ENCODE measurements at regions not wholly inside any gene's neighbourhood (a gene's known extent, or its start where the extent isn't known, plus 50 kb on each side); places are given as distances from the start of the nearest gene placed in this dataset.

DNA sequence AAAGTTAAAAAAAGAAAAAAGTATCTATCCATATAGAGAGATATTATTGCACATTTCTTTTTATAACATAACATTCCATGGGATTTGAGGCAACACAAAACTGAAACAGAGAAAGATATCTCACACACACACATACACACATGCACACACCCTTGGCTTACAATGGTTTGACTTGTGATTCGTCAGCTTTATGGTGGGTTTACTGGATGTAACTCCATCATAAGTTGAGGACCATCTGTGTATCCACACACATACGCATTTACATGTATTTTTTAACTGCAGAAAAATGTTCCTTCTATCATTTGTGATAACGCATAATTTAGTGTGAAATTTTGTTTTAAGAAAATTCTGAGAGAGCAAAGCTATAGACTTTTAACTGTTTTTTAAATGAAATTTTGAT is 74.2 kb upstream of the CDCA7L start:
- Histone ChIP-seq H2AFZ (ENCODE audit: low read depth, low read length) (no peak overlapping the region), H3K9me3 (ENCODE audit: low read length) (no peaks in the 10 kb centered on the region), H3K4me2 (ENCODE audit: low read length) (no peak overlapping the region), H4K20me1 (ENCODE audit: insufficient read depth) (no peaks in the 10 kb centered on the region), H3F3A (ENCODE audit: insufficient read depth, low read length, poor library complexity, severe bottlenecking) (no peaks in the 10 kb centered on the region), H3K27me3 (ENCODE audit: insufficient read depth, low read depth, low read length) (no peaks in the 10 kb centered on the region), H3K27ac (ENCODE audit: low read length) (no peak overlapping the region), H3K79me2 (replicated peaks; ENCODE audit: insufficient read depth, low read length) (no peaks in the 10 kb centered on the region), H3K4me3 (ENCODE audit: low read length) (no peak overlapping the region), H3K9me2 (ENCODE audit: insufficient read depth, low read length) (no peaks in the 10 kb centered on the region), H3K36me3 (ENCODE audit: insufficient read depth, low read length) (no peaks in the 10 kb centered on the region), H3K9ac (ENCODE audit: low read length) (no peak overlapping the region)
- TF ChIP-seq EP300 (conservative IDR thresholded peaks at IDR 0.05; ENCODE audit: poor library complexity, severe bottlenecking) (no peak), MXI1 (conservative IDR thresholded peaks at IDR 0.05; ENCODE audit: poor library complexity, severe bottlenecking) (no peak)

DNA sequence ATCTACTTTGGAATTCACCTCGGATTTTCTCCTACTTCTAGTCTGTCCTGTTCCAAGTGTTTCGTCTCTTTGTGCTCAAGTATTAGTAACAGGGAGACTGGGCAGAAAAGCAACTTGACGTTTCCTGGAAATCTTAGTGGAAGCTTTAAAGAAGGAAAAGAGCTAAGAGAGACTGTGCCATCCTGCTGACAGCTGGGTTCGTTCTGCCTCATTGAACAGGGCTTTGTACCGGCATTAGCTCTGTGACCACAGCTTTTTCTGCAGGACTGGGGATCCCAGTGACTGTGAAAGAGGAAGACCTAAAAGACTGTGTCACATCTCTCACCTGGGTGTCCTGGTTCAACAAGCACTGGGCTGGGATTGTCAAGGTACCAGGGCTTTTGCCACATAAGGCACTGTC is 70.8 kb upstream of the CDCA7L start:
- H3K9me3 ChIP-seq (ENCODE audit: low read length), result no peaks in the 10 kb centered on the region

More for the DNA sequence above, 70.8 kb upstream of the CDCA7L start:
- Histone ChIP-seq H3F3A (ENCODE audit: insufficient read depth, low read length, poor library complexity, severe bottlenecking) (no peaks in the 10 kb centered on the region), H3K36me3 (ENCODE audit: insufficient read depth, low read length) (no peaks in the 10 kb centered on the region), H3K9me2 (ENCODE audit: insufficient read depth, low read length) (no peaks in the 10 kb centered on the region), H2AFZ (ENCODE audit: low read depth, low read length) (no peak overlapping the region), H3K27ac (ENCODE audit: low read length) (no peak overlapping the region), H4K20me1 (ENCODE audit: insufficient read depth) (no peaks in the 10 kb centered on the region), H3K79me2 (replicated peaks; ENCODE audit: insufficient read depth, low read length) (no peaks in the 10 kb centered on the region), H3K9ac (ENCODE audit: low read length) (no peak overlapping the region), H3K4me2 (ENCODE audit: low read length) (no peak overlapping the region), H3K27me3 (ENCODE audit: insufficient read depth, low read depth, low read length) (no peaks in the 10 kb centered on the region), H3K4me3 (ENCODE audit: low read length) (no peak overlapping the region)
- TF ChIP-seq, protein P1, sequence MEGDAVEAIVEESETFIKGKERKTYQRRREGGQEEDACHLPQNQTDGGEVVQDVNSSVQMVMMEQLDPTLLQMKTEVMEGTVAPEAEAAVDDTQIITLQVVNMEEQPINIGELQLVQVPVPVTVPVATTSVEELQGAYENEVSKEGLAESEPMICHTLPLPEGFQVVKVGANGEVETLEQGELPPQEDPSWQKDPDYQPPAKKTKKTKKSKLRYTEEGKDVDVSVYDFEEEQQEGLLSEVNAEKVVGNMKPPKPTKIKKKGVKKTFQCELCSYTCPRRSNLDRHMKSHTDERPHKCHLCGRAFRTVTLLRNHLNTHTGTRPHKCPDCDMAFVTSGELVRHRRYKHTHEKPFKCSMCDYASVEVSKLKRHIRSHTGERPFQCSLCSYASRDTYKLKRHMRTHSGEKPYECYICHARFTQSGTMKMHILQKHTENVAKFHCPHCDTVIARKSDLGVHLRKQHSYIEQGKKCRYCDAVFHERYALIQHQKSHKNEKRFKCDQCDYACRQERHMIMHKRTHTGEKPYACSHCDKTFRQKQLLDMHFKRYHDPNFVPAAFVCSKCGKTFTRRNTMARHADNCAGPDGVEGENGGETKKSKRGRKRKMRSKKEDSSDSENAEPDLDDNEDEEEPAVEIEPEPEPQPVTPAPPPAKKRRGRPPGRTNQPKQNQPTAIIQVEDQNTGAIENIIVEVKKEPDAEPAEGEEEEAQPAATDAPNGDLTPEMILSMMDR (IDR thresholded peaks at IDR 0.05; ENCODE audit: poor library complexity, severe bottlenecking), result no peak
- no peak for TF ChIP-seq TAF1 (IDR thresholded peaks at IDR 0.05; ENCODE audit: low read depth)
- no peak for TF ChIP-seq EZH2 (IDR thresholded peaks at IDR 0.05; ENCODE audit: borderline replicate concordance, insufficient read depth, low read length, poor library complexity, severe bottlenecking)
- no peak for TF ChIP-seq POLR2AphosphoS5 (IDR thresholded peaks at IDR 0.05)
- no peak for TF ChIP-seq MXI1 (conservative IDR thresholded peaks at IDR 0.05; ENCODE audit: poor library complexity, severe bottlenecking)
- no peak for TF ChIP-seq EP300 (conservative IDR thresholded peaks at IDR 0.05; ENCODE audit: poor library complexity, severe bottlenecking)
- no peak for TF ChIP-seq SMC3 (conservative IDR thresholded peaks at IDR 0.05; ENCODE audit: poor library complexity)
- TF ChIP-seq, protein P2, sequence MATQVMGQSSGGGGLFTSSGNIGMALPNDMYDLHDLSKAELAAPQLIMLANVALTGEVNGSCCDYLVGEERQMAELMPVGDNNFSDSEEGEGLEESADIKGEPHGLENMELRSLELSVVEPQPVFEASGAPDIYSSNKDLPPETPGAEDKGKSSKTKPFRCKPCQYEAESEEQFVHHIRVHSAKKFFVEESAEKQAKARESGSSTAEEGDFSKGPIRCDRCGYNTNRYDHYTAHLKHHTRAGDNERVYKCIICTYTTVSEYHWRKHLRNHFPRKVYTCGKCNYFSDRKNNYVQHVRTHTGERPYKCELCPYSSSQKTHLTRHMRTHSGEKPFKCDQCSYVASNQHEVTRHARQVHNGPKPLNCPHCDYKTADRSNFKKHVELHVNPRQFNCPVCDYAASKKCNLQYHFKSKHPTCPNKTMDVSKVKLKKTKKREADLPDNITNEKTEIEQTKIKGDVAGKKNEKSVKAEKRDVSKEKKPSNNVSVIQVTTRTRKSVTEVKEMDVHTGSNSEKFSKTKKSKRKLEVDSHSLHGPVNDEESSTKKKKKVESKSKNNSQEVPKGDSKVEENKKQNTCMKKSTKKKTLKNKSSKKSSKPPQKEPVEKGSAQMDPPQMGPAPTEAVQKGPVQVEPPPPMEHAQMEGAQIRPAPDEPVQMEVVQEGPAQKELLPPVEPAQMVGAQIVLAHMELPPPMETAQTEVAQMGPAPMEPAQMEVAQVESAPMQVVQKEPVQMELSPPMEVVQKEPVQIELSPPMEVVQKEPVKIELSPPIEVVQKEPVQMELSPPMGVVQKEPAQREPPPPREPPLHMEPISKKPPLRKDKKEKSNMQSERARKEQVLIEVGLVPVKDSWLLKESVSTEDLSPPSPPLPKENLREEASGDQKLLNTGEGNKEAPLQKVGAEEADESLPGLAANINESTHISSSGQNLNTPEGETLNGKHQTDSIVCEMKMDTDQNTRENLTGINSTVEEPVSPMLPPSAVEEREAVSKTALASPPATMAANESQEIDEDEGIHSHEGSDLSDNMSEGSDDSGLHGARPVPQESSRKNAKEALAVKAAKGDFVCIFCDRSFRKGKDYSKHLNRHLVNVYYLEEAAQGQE (IDR thresholded peaks at IDR 0.05; ENCODE audit: borderline replicate concordance), result no peak
- no peak for TF ChIP-seq RAD21 (conservative IDR thresholded peaks at IDR 0.05)
